Esophagus muscularis mucosa (tissue), 4 donors: ENCODE measurements at regions not wholly inside any gene's neighbourhood (a gene's known extent, or its start where the extent isn't known, plus 50 kb on each side); places are given as distances from the start of the nearest gene placed in this dataset.

Experiments
- DNase-seq: peaks from one replicate; pipeline ENCODE4 v3.0.0-alpha.2; 2017; ENCODE audit errors: extremely low spot score
- H3K27ac ChIP-seq, 4 donors: fragments of 200-600 bp; sonication (generic); replicated peaks in 1 of 4; 1 replicate in 3 of 4; 2 replicates in 1 of 4; pipeline ENCODE4 v1.5.1; 2016 to 2019; ENCODE audit warnings: mild to moderate bottlenecking in 1 of 4
- H3K27me3 ChIP-seq, 4 donors: fragments of 200-600 bp; sonication (generic); one replicate each; pipeline versions ENCODE4 v1.5.1 to v1.6.0; 2016 to 2019
- H3K36me3 ChIP-seq, 4 donors: fragments of 200-600 bp; sonication (generic); one replicate each; pipeline ENCODE4 v1.5.1; 2016 to 2019
- H3K4me1 ChIP-seq, 4 donors: fragments of 200-600 bp; sonication (generic); one replicate each; pipeline ENCODE4 v1.5.1; 2016 to 2019
- H3K4me3 ChIP-seq, 4 donors: fragments of 200-600 bp; sonication (generic); 1 replicate in 2 of 4; 2 replicates in 2 of 4; pipeline ENCODE4 v1.5.1; 2016 to 2019; ENCODE audit warnings: mild to moderate bottlenecking in 4 of 4, moderate library complexity in 1 of 4
- H3K9me3 ChIP-seq, 4 donors: fragments of 200-600 bp; sonication (generic); 1 replicate in 3 of 4; 2 replicates in 1 of 4; pipeline ENCODE4 v1.5.1; 2016 to 2019
- CTCF ChIP-seq, 3 experiments: fragments of 200-600 bp in 2 of 3; fragments of 450-650 bp in 1 of 3; sonication (generic) in 2 of 3; IDR thresholded peaks; one replicate each; pipeline ENCODE4 v1.5.1; 2017 to 2019; ENCODE audit warnings: antibody characterized with exemption in 3 of 3, mild to moderate bottlenecking in 2 of 3, moderate library complexity in 1 of 3
- EP300 ChIP-seq: sonication (generic); formaldehyde crosslinking; IDR thresholded peaks from one replicate; pipeline ENCODE4 v1.6.1; 2017; ENCODE audit warnings: antibody characterized with exemption
- POLR2A ChIP-seq: fragments of 450-650 bp; IDR thresholded peaks from one replicate; pipeline ENCODE4 v1.6.1; 2017; ENCODE audit warnings: antibody characterized with exemption, moderate library complexity, mild to moderate bottlenecking, low read depth
- POLR2AphosphoS5 ChIP-seq, 2 donors: sonication (generic); formaldehyde crosslinking; IDR thresholded peaks; one replicate each; pipeline ENCODE4 v1.6.1; 2017; ENCODE audit warnings: antibody characterized with exemption in 2 of 2
- WGBS: methylation state at CpG from one replicate; pipeline ENCODE4 v1.1.5; 2018; 5-methylcytosine and 5-hydroxymethylcytosine counted together
- intact Hi-C: fragments of 100-400 bp; cut with DNase I; formaldehyde crosslinking; loops from one replicate; pipeline ENCODE4 v1.15.1; 2023

GRCh38 chr2:122233372-122233771 is 477.9 kb downstream of the TSN start:
- 100% methylated on average over 1 of the region's 1 CpG for WGBS
- no peaks in the 10 kb centered on the region for H3K27me3 ChIP-seq
- H3K27ac ChIP-seq: no peak overlapping the region
- no peak for DNase-seq
- no peak overlapping the region for H3K4me3 ChIP-seq
- intact Hi-C loops: no loop called here
- TF ChIP-seq EP300: no peak
- no peak for TF ChIP-seq POLR2AphosphoS5 (IDR thresholded peaks at IDR 0.05)
- TF ChIP-seq CTCF (IDR thresholded peaks at IDR 0.05): no peak
- no peak for TF ChIP-seq POLR2A
- no peaks in the 10 kb centered on the region for H3K9me3 ChIP-seq
- no peaks in the 10 kb centered on the region for H3K36me3 ChIP-seq
- H3K4me1 ChIP-seq: no peaks in the 10 kb centered on the region

- no peaks in the 10 kb centered on the region for H3K27me3 ChIP-seq
- no peaks in the 10 kb centered on the region for H3K4me1 ChIP-seq
- H3K9me3 ChIP-seq: no peaks in the 10 kb centered on the region
- no peaks in the 10 kb centered on the region for H3K36me3 ChIP-seq
- intact Hi-C loops: no loop called here
- H3K4me3 ChIP-seq: no peak overlapping the region
- H3K27ac ChIP-seq: no peak overlapping the region
- no peak for DNase-seq
- TF ChIP-seq POLR2A (no peak), CTCF (IDR thresholded peaks at IDR 0.05) (no peak), EP300 (no peak), POLR2AphosphoS5 (IDR thresholded peaks at IDR 0.05) (no peak)
- WGBS: 87% methylated on average over 7 of the region's 7 CpGs
These were observed 480.9 kb downstream of the TSN start for GRCh38 chr2:122236152-122236874.

- Histone ChIP-seq H3K27me3 (no peaks in the 10 kb centered on the region), H3K4me3 (no peak overlapping the region), H3K27ac (no peak overlapping the region), H3K4me1 (no peaks in the 10 kb centered on the region), H3K36me3 (no peaks in the 10 kb centered on the region), H3K9me3 (no peaks in the 10 kb centered on the region)
- intact Hi-C loops: no loop called here
- no peak for DNase-seq
- 56% methylated on average over 2 of the region's 2 CpGs for WGBS
- TF ChIP-seq CTCF (IDR thresholded peaks at IDR 0.05) (no peak), POLR2AphosphoS5 (IDR thresholded peaks at IDR 0.05) (no peak), POLR2A (no peak), EP300 (no peak)
These were observed 481.5 kb downstream of the TSN start for GRCh38 chr2:122236925-122237324.

GRCh38 chr2:122237450-122237849 is 482.0 kb downstream of the TSN start:
- H3K9me3 ChIP-seq: no peaks in the 10 kb centered on the region
- 87% methylated on average over 3 of the region's 3 CpGs for WGBS
- H3K4me3 ChIP-seq: no peak overlapping the region
- intact Hi-C loops: no loop called here
- H3K4me1 ChIP-seq: no peaks in the 10 kb centered on the region
- no peak for DNase-seq
- H3K27ac ChIP-seq: no peak overlapping the region
- no peaks in the 10 kb centered on the region for H3K27me3 ChIP-seq
- no peak for TF ChIP-seq EP300
- TF ChIP-seq POLR2AphosphoS5 (IDR thresholded peaks at IDR 0.05): no peak
- TF ChIP-seq CTCF (IDR thresholded peaks at IDR 0.05): no peak
- TF ChIP-seq POLR2A: no peak
- H3K36me3 ChIP-seq: no peaks in the 10 kb centered on the region
